ENCODE measurements at regions not wholly inside any gene's neighbourhood (a gene's known extent, or its start where the extent isn't known, plus 50 kb on each side); places are given as distances from the start of the nearest gene placed in this dataset.
"Not testable (repeated sequence)": the region's sequence is repeated elsewhere in the genome, so short reads cannot be mapped to it uniquely, and the experiment has no call there.

DNA sequence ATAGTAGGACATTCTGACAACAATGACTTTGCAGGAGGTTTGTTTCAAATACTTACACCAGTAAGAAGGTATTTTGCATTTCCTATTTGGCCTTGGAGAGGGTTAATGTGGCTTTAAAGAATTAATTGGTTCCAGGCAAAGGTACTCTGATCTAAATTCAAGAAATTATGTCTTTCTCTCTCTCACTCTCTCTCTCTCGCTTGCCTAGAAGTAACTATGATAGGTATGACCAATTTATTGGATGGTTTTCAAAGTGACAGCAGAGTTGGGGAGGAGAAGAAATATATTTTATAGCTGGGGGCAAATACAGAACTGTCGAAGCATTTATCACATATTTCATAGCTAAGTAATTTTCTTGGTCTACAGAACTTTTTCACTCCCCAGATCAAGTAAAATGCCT, 116.0 kb downstream of the ATP6V1G3 start:
- no peak for DNase-seq (ENCODE audit: low read depth, low spot score)
- H3K4me3 ChIP-seq (ENCODE audit: low read depth, low read length), result no peak overlapping the region
- ChIA-PET POLR2A (no interaction called here), CTCF (interaction anchor here (1.0 to 1.5 kb wide), 2 partner anchors 10 to 32 kb away, joined by 3 read pairs; no protein-coding TSS in a partner anchor)
- TF ChIP-seq, protein P1, sequence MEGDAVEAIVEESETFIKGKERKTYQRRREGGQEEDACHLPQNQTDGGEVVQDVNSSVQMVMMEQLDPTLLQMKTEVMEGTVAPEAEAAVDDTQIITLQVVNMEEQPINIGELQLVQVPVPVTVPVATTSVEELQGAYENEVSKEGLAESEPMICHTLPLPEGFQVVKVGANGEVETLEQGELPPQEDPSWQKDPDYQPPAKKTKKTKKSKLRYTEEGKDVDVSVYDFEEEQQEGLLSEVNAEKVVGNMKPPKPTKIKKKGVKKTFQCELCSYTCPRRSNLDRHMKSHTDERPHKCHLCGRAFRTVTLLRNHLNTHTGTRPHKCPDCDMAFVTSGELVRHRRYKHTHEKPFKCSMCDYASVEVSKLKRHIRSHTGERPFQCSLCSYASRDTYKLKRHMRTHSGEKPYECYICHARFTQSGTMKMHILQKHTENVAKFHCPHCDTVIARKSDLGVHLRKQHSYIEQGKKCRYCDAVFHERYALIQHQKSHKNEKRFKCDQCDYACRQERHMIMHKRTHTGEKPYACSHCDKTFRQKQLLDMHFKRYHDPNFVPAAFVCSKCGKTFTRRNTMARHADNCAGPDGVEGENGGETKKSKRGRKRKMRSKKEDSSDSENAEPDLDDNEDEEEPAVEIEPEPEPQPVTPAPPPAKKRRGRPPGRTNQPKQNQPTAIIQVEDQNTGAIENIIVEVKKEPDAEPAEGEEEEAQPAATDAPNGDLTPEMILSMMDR (IDR thresholded peaks at IDR 0.05; ENCODE audit: insufficient read depth, low read length, missing control alignments), result no peak

DNA sequence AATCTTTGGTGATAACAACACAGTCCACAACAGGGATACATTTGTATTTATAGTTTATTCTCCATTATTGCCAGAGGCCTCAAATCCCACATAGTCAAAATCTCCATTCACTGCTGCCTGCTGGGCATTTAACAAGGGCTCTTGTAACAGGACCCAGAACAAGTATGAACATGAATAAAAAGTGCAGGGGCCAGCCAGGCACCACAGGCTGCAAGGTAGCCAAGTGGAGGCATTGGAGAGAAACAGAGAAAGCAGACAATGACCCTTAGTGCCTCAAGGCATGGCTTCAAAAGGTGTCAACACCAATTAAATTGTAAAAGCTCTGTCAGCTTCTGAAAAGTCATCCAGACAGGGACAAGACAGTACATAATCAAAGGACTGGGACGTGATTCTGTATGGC, 116.8 kb downstream of the ATP6V1G3 start:
- H3K4me3 ChIP-seq (ENCODE audit: low read depth, low read length), result no peak overlapping the region
- TF ChIP-seq, protein P1 (IDR thresholded peaks at IDR 0.05; ENCODE audit: insufficient read depth, low read length, missing control alignments), result no peak
- ChIA-PET CTCF (interaction anchor here (1.0 to 1.5 kb wide), 2 partner anchors 11 to 33 kb away, joined by 3 read pairs; no protein-coding TSS in a partner anchor), POLR2A (no interaction called here)
- no peak for DNase-seq (ENCODE audit: low read depth, low spot score)

DNA sequence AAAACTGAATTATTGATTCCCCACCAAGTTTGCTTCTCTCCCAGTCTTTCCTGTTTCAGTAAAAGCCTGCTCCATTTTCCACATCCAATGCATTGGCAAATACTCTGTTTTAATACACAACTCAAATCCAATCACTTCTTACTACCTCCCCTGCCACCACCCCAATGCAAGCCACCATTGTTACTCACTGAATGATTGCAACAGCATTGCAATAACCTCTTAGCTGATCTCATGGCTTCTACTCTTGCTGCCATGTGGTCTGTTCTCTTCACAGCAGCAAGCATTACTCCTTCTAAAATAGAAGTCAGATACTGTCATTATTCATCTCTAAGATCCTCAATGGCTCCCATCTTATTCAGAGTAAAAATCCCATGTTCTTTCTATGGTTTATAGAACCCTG, 123.4 kb downstream of the ATP6V1G3 start:
- ChIA-PET POLR2A (no interaction called here), CTCF (no interaction called here)
- H3K4me3 ChIP-seq (ENCODE audit: low read depth, low read length), result no peak overlapping the region
- DNase-seq (ENCODE audit: low read depth, low spot score), result no peak
- TF ChIP-seq, protein P1 (IDR thresholded peaks at IDR 0.05; ENCODE audit: insufficient read depth, low read length, missing control alignments), result no peak

DNA sequence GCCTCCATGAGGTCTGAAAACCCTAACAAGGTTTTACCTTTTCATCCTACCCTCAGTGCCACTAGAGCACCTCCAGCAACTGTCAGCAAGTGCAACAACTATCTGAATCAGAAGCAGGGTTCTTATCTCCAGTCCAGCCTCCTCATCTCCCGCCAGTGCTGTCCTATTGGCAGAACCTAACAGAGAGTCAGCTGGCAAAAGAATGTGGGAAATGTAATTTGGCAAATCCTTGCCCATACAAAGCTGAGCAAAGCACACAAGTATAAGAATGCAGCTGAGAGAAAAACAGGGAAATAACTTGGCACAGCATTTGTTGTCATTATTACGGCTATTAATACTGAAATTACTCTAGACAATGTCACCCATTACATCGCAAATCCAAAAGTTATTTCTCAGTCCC, 124.2 kb downstream of the ATP6V1G3 start:
- CTCF ChIA-PET, result no interaction called here
- H3K4me3 ChIP-seq (ENCODE audit: low read depth, low read length), result no peak overlapping the region
- TF ChIP-seq, protein P1 (IDR thresholded peaks at IDR 0.05; ENCODE audit: insufficient read depth, low read length, missing control alignments), result no peak
- DNase-seq (ENCODE audit: low read depth, low spot score), result peak; percentile 28
- POLR2A ChIA-PET, result no interaction called here

DNA sequence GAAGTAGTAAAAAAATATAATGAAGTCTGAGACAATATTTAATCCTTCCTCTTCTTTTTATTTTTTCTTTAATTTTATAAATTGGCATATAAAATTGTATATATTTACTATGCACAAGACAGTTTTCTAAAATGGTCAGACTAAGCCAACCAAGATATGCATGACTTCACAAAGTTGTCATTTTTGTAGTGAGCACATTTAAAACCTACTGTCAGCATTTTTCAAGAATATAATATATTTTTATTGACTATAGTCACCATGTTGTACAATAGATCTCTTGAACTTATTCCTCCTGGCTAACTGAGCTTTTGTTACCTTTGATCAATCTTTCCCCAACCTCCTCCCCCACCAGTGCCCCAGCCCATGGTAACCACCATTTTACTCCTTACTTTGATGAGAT, 129.2 kb downstream of the ATP6V1G3 start:
- ChIA-PET CTCF (no interaction called here), POLR2A (no interaction called here)
- TF ChIP-seq, protein P1 (IDR thresholded peaks at IDR 0.05; ENCODE audit: insufficient read depth, low read length, missing control alignments), result no peak
- no peak for DNase-seq (ENCODE audit: low read depth, low spot score)
- H3K4me3 ChIP-seq (ENCODE audit: low read depth, low read length), result no peak overlapping the region

DNA sequence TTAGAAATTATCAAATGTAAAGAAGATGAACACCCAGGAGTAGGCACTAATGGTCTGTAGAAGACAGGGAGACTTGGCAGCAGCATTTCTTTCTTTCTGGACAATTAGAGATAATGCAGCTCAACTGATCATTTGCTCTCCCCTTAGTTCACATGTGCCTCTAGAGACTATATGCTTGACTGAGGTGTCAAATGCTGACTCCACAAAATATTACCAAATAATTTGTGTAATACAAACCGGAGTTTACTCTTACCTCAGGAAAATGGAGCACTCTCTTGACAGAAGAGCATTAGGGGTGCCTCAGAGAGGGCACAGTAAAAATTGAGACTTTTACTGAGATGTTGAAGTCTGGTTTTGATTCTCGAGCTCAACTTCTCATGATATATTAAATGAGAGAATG, 131.8 kb downstream of the ATP6V1G3 start:
- TF ChIP-seq, protein P1 (IDR thresholded peaks at IDR 0.05; ENCODE audit: insufficient read depth, low read length, missing control alignments), result no peak
- POLR2A ChIA-PET, result no interaction called here

DNA sequence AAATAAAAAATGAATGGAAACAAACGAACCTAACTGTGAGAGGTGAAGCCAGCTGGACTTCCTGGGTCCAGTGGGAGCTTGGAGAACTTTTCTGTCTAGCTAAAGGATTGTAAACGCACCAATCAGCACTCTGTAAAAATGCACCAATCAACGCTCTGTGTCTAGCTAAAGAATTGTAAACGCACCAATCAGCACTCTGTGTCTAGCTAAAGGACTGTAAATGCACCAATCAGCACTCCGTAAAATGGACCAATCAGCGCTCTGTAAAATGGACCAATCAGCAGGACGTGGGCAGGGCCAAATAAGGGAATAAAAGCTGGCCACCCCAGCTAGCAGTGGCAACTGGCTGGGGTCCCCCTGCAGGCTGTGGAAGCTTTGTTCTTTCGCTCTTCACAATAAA, 135.8 kb downstream of the ATP6V1G3 start:
- CTCF ChIA-PET; POLR2A ChIA-PET; DNase-seq (ENCODE audit: low read depth, low spot score); H3K4me3 ChIP-seq (ENCODE audit: low read depth, low read length): not testable (repeated sequence)

More for the DNA sequence above, 131.8 kb downstream of the ATP6V1G3 start:
- no peak overlapping the region for H3K4me3 ChIP-seq (ENCODE audit: low read depth, low read length)
- DNase-seq (ENCODE audit: low read depth, low spot score), result no peak
- CTCF ChIA-PET, result no interaction called here

All from AG04449 (cell line).